Activated naive CD8-positive, alpha-beta T cell treated with anti-CD3 and anti-CD28 coated beads for 36 hours (primary cell): ENCODE measurements at regions not wholly inside any gene's neighbourhood (a gene's known extent, or its start where the extent isn't known, plus 50 kb on each side); places are given as distances from the start of the nearest gene placed in this dataset.

ENCODE experiments used
- DNase-seq: peaks from one replicate; pipeline ENCODE4 v3.0.0; 2021
- H3K27ac Mint-ChIP-seq: one replicate; pipeline ENCODE4 v1.8.0; 2022; ENCODE audit warnings: mild to moderate bottlenecking, moderate library complexity, mixed read lengths
- H3K27me3 Mint-ChIP-seq: one replicate; pipeline ENCODE4 v1.8.0; 2022; ENCODE audit warnings: mild to moderate bottlenecking, mixed read lengths
- H3K36me3 Mint-ChIP-seq: one replicate; pipeline ENCODE4 v1.8.0; 2021; ENCODE audit warnings: mild to moderate bottlenecking, mixed read lengths
- H3K4me1 Mint-ChIP-seq: one replicate; pipeline ENCODE4 v1.8.0; 2021; ENCODE audit warnings: mixed read lengths
- H3K4me3 Mint-ChIP-seq: one replicate; pipeline ENCODE4 v1.8.0; 2022; ENCODE audit warnings: mild to moderate bottlenecking, moderate library complexity, mixed read lengths
- H3K9me3 Mint-ChIP-seq: one replicate; pipeline ENCODE4 v1.8.0; 2022; ENCODE audit warnings: mixed read lengths

GRCh38 chr17:6343191-6343590, 91.7 kb downstream of the AIPL1 start:
- Mint-ChIP-seq H3K27ac (no peak overlapping the region), H3K27me3 (peaks cover 25% of the 10 kb centered on the region), H3K4me3 (no peak overlapping the region), H3K9me3 (no peaks in the 10 kb centered on the region), H3K4me1 (no peaks in the 10 kb centered on the region), H3K36me3 (no peaks in the 10 kb centered on the region)
- no peak for DNase-seq

GRCh38 chr17:6340708-6341107, 94.2 kb downstream of the AIPL1 start:
- no peaks in the 10 kb centered on the region for H3K36me3 Mint-ChIP-seq
- no peak overlapping the region for H3K27ac Mint-ChIP-seq
- peaks cover 12% of the 10 kb centered on the region for H3K27me3 Mint-ChIP-seq
- no peak for DNase-seq
- no peaks in the 10 kb centered on the region for H3K4me1 Mint-ChIP-seq
- H3K9me3 Mint-ChIP-seq, result no peaks in the 10 kb centered on the region
- H3K4me3 Mint-ChIP-seq, result no peak overlapping the region

- no peaks in the 10 kb centered on the region for H3K4me1 Mint-ChIP-seq
- DNase-seq, result no peak
- peaks cover 11% of the 10 kb centered on the region for H3K27me3 Mint-ChIP-seq
- H3K27ac Mint-ChIP-seq, result no peak overlapping the region
- H3K9me3 Mint-ChIP-seq, result no peaks in the 10 kb centered on the region
- no peak overlapping the region for H3K4me3 Mint-ChIP-seq
- H3K36me3 Mint-ChIP-seq, result no peaks in the 10 kb centered on the region
These were observed 100.5 kb downstream of the AIPL1 start for GRCh38 chr17:6334386-6334785.

GRCh38 chr17:6330936-6331335, 104.0 kb downstream of the AIPL1 start:
- Mint-ChIP-seq H3K9me3 (no peaks in the 10 kb centered on the region), H3K4me3 (no peak overlapping the region), H3K27me3 (peaks cover 35% of the 10 kb centered on the region), H3K36me3 (no peaks in the 10 kb centered on the region), H3K27ac (no peak overlapping the region), H3K4me1 (no peaks in the 10 kb centered on the region)
- DNase-seq, result no peak

- H3K4me1 Mint-ChIP-seq, result no peaks in the 10 kb centered on the region
- DNase-seq, result no peak
These were observed 106.6 kb downstream of the AIPL1 start for GRCh38 chr17:6328279-6328678.

GRCh38 chr17:6327007-6327406, 107.9 kb downstream of the AIPL1 start:
- Mint-ChIP-seq H3K36me3 (no peaks in the 10 kb centered on the region), H3K27ac (no peak overlapping the region), H3K4me1 (no peaks in the 10 kb centered on the region), H3K4me3 (no peak overlapping the region), H3K9me3 (no peaks in the 10 kb centered on the region), H3K27me3 (peaks cover 42% of the 10 kb centered on the region)
- DNase-seq, result no peak

More at GRCh38 chr17:6328279-6328678, 106.6 kb downstream of the AIPL1 start:
- Mint-ChIP-seq H3K4me3 (no peak overlapping the region), H3K36me3 (no peaks in the 10 kb centered on the region), H3K27me3 (peaks cover 42% of the 10 kb centered on the region), H3K27ac (no peak overlapping the region), H3K9me3 (no peaks in the 10 kb centered on the region)

- DNase-seq, result no peak
- Mint-ChIP-seq H3K27me3 (peaks cover 42% of the 10 kb centered on the region), H3K36me3 (no peaks in the 10 kb centered on the region)
These were observed 108.4 kb downstream of the AIPL1 start for GRCh38 chr17:6326483-6326882.

GRCh38 chr17:6325741-6326140, 109.2 kb downstream of the AIPL1 start:
- Mint-ChIP-seq H3K4me3 (no peak overlapping the region), H3K4me1 (no peaks in the 10 kb centered on the region), H3K27ac (no peak overlapping the region), H3K9me3 (no peaks in the 10 kb centered on the region), H3K27me3 (peaks cover 42% of the 10 kb centered on the region), H3K36me3 (no peaks in the 10 kb centered on the region)
- no peak for DNase-seq

More at GRCh38 chr17:6326483-6326882, 108.4 kb downstream of the AIPL1 start:
- Mint-ChIP-seq H3K4me1 (no peaks in the 10 kb centered on the region), H3K9me3 (no peaks in the 10 kb centered on the region), H3K27ac (no peak overlapping the region), H3K4me3 (no peak overlapping the region)

- H3K36me3 Mint-ChIP-seq, result no peaks in the 10 kb centered on the region
- peaks cover 36% of the 10 kb centered on the region for H3K27me3 Mint-ChIP-seq
- H3K4me1 Mint-ChIP-seq, result no peaks in the 10 kb centered on the region
- no peak overlapping the region for H3K27ac Mint-ChIP-seq
- no peaks in the 10 kb centered on the region for H3K9me3 Mint-ChIP-seq
- no peak for DNase-seq
- H3K4me3 Mint-ChIP-seq, result no peak overlapping the region
These were observed 109.9 kb downstream of the AIPL1 start for GRCh38 chr17:6325051-6325450.

GRCh38 chr17:6323626-6324356, 111.1 kb downstream of the AIPL1 start:
- Mint-ChIP-seq H3K4me1 (no peaks in the 10 kb centered on the region), H3K27ac (no peak overlapping the region), H3K4me3 (no peak overlapping the region), H3K27me3 (peaks cover 32% of the 10 kb centered on the region), H3K9me3 (no peaks in the 10 kb centered on the region), H3K36me3 (no peaks in the 10 kb centered on the region)
- DNase-seq, result no peak

- no peaks in the 10 kb centered on the region for H3K9me3 Mint-ChIP-seq
- H3K4me3 Mint-ChIP-seq, result no peak overlapping the region
- DNase-seq, result no peak
- no peak overlapping the region for H3K27ac Mint-ChIP-seq
- no peaks in the 10 kb centered on the region for H3K36me3 Mint-ChIP-seq
- H3K4me1 Mint-ChIP-seq, result no peaks in the 10 kb centered on the region
- peaks cover 19% of the 10 kb centered on the region for H3K27me3 Mint-ChIP-seq
These were observed 112.6 kb downstream of the AIPL1 start for GRCh38 chr17:6322316-6322715.

- Mint-ChIP-seq H3K4me1 (no peaks in the 10 kb centered on the region), H3K9me3 (no peaks in the 10 kb centered on the region), H3K4me3 (no peak overlapping the region), H3K27ac (no peak overlapping the region), H3K36me3 (no peaks in the 10 kb centered on the region), H3K27me3 (peaks cover 29% of the 10 kb centered on the region)
- no peak for DNase-seq
These were observed 120.6 kb downstream of the AIPL1 start for GRCh38 chr17:6314311-6314710.

- H3K36me3 Mint-ChIP-seq, result no peaks in the 10 kb centered on the region
- no peak overlapping the region for H3K27ac Mint-ChIP-seq
These were observed 121.1 kb downstream of the AIPL1 start for GRCh38 chr17:6313835-6314234.

GRCh38 chr17:6306820-6307219, 128.1 kb downstream of the AIPL1 start:
- no peak for DNase-seq
- no peaks in the 10 kb centered on the region for H3K9me3 Mint-ChIP-seq
- no peak overlapping the region for H3K27ac Mint-ChIP-seq
- no peaks in the 10 kb centered on the region for H3K36me3 Mint-ChIP-seq
- no peak overlapping the region for H3K4me3 Mint-ChIP-seq
- no peaks in the 10 kb centered on the region for H3K4me1 Mint-ChIP-seq
- H3K27me3 Mint-ChIP-seq, result peaks cover 38% of the 10 kb centered on the region

More at GRCh38 chr17:6313835-6314234, 121.1 kb downstream of the AIPL1 start:
- no peak overlapping the region for H3K4me3 Mint-ChIP-seq
- peaks cover 28% of the 10 kb centered on the region for H3K27me3 Mint-ChIP-seq
- H3K4me1 Mint-ChIP-seq, result no peaks in the 10 kb centered on the region
- no peak for DNase-seq
- no peaks in the 10 kb centered on the region for H3K9me3 Mint-ChIP-seq

- Mint-ChIP-seq H3K4me1 (no peaks in the 10 kb centered on the region), H3K9me3 (no peaks in the 10 kb centered on the region), H3K4me3 (no peak overlapping the region), H3K36me3 (no peaks in the 10 kb centered on the region), H3K27me3 (peaks cover 38% of the 10 kb centered on the region), H3K27ac (no peak overlapping the region)
- no peak for DNase-seq
These were observed 129.1 kb downstream of the AIPL1 start for GRCh38 chr17:6305613-6306360.
